Choroid plexus epithelial cell (primary cell): ENCODE measurements at regions not wholly inside any gene's neighbourhood (a gene's known extent, or its start where the extent isn't known, plus 50 kb on each side); places are given as distances from the start of the nearest gene placed in this dataset.
"Not testable (repeated sequence)": the region's sequence is repeated elsewhere in the genome, so short reads cannot be mapped to it uniquely, and the experiment has no call there.

Experiments used
- DNase-seq: peaks from one replicate; pipeline ENCODE4 v3.0.0-alpha.2; 2010; ENCODE audit warnings: low read depth
- H3K4me3 ChIP-seq: 2 replicates; pipeline ENCODE4 v1.5.1; 2011; ENCODE audit warnings: low read depth, mild to moderate bottlenecking, control low read depth, low read length, moderate library complexity
- CTCF ChIP-seq: conservative IDR thresholded peaks from 2 replicates; pipeline ENCODE4 v1.5.1; 2011; ENCODE audit warnings: low read depth, mild to moderate bottlenecking, control low read depth, inconsistent platforms, low read length, moderate library complexity

- TF ChIP-seq CTCF, result no peak
- no peak overlapping the region for H3K4me3 ChIP-seq
- DNase-seq, result no peak
Observed at GRCh38 chr14:34283590-34283989, 178.4 kb downstream of the SPTSSA start.

GRCh38 chr14:34277191-34277590 is 184.8 kb downstream of the SPTSSA start:
- no peak for DNase-seq
- TF ChIP-seq CTCF, result no peak
- no peak overlapping the region for H3K4me3 ChIP-seq

GRCh38 chr14:34275530-34275929 is 186.5 kb downstream of the SPTSSA start:
- no peak overlapping the region for H3K4me3 ChIP-seq
- TF ChIP-seq CTCF, result no peak

GRCh38 chr14:34275078-34275477 is 187.0 kb downstream of the SPTSSA start:
- DNase-seq, result no peak
- H3K4me3 ChIP-seq, result no peak overlapping the region
- no peak for TF ChIP-seq CTCF

More at GRCh38 chr14:34275530-34275929, 186.5 kb downstream of the SPTSSA start:
- no peak for DNase-seq

- DNase-seq, H3K4me3 ChIP-seq: not testable (repeated sequence)
Observed at GRCh38 chr14:34273716-34274115, 188.3 kb downstream of the SPTSSA start.

GRCh38 chr14:34270361-34270760 is 191.7 kb downstream of the SPTSSA start:
- H3K4me3 ChIP-seq, result no peak overlapping the region
- no peak for TF ChIP-seq CTCF
- no peak for DNase-seq

- TF ChIP-seq CTCF, result no peak
- DNase-seq, result no peak
- no peak overlapping the region for H3K4me3 ChIP-seq
Observed at GRCh38 chr14:34266344-34266743, 195.7 kb downstream of the SPTSSA start.
